GM21390 (cell line): ENCODE measurements at regions not wholly inside any gene's neighbourhood (a gene's known extent, or its start where the extent isn't known, plus 50 kb on each side); places are given as distances from the start of the nearest gene placed in this dataset.
"Not testable (repeated sequence)": the region's sequence is repeated elsewhere in the genome, so short reads cannot be mapped to it uniquely, and the experiment has no call there.

Source experiments
- ATAC-seq: cut with Tn5 transposase; IDR thresholded peaks from one replicate; pipeline ENCODE4 v1.9.1; 2021; ENCODE audit not compliant: unreplicated experiment

DNA sequence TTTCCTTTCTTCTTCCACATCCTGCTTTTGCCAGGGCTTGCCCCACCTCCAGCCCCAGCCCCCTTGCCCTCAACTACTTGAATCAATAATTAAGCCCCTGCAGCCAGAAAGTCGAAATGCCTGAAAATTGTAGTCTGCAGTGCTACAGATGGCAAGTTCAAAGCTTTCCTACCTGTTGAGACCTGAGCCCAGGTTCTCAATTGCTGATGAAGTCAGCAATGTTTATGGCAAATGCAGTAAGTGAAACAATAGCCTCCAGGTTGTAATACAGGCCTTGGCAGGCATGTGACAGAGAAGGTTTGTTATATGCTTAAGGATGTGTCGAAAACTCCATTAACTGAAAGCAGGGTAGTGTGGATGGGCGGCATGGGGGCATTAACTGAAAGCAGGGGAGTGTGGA, 181.1 kb upstream of the SESN3 start:
- ATAC-seq = no peak

- ATAC-seq = not testable (repeated sequence)
Observed at GRCh38 chr11:95410707-95411106, 179.7 kb upstream of the SESN3 start.

DNA sequence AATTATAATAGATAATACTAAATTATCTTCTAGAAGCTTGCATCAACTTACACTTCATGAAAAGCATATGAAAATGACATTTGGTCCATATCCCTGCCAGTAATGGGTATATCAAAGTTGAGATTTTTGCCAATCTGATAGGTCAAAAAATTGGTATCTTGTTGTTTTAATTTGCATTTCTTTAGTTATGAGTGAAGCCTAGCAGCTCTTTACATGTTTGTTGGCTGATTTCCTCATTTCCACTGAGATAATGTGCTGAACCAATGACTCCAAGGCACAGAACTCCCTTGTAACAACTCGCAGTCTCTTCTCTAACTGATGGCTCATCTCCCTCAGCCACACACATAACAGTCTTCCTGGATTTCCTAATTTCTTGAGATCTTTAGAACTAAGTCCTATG, 175.3 kb upstream of the SESN3 start:
- no peak for ATAC-seq

DNA sequence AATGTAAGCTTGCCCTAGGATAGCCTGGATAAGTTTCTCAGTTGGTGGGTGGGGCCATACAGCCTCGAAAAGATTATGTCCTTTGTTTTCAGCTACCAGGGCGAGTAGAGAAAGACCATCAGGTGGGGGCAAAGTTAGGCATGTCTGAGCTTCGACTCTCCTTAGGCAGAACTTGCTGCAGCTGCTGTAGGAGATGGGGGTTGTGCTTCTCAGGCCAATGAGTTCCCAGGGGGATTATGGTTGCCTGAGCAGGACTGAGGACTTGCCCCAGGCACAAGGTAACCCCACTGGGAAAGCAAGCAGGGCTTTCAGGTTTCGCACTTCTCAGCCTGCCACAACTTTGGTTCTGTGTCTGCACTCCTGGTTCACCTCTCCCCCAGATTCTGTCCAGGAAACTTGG, 173.4 kb upstream of the SESN3 start:
- ATAC-seq = no peak

GRCh38 chr11:95398437-95399112, 167.6 kb upstream of the SESN3 start:
- ATAC-seq = no peak

DNA sequence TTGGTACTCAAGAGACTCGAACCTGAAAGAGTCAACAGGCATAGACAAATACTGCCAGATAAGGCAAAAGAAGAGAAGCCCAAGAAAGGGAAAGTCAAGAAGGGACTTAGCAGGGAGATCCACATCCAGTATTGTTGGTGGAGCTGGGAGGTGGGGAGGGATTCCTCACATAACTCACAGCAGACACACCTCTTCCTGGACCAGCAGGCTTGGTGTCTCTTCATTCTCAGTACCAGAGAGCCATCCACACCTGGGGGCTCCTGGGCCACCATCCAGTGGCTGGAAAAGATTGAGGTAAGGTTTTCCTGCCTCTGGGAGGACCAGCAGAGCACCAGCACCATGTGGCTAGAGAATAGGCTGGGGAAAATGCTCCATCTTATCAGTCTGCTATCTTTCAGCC, 161.6 kb upstream of the SESN3 start:
- ATAC-seq = no peak

- ATAC-seq = no peak
Observed at GRCh38 chr11:95389427-95389826, 158.4 kb upstream of the SESN3 start.

DNA sequence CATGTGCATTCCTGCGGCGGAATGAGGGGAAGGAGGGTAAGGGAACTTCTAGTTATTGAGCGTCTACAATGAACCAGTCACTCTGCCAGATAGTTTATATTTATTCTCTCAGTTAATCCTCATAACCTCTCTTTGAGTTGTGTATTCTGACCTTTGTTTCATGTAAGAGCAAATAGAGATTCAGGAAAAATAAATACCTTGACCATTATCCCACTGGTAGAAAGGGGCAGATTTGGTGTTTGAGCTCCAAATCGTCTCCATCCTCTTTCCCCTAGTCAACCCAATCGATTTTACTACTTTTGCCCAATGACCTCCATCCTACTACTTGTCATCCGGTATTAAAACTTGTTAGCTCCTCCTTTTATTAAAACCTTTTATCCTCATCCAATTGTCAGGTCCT, 157.1 kb upstream of the SESN3 start:
- ATAC-seq = no peak

DNA sequence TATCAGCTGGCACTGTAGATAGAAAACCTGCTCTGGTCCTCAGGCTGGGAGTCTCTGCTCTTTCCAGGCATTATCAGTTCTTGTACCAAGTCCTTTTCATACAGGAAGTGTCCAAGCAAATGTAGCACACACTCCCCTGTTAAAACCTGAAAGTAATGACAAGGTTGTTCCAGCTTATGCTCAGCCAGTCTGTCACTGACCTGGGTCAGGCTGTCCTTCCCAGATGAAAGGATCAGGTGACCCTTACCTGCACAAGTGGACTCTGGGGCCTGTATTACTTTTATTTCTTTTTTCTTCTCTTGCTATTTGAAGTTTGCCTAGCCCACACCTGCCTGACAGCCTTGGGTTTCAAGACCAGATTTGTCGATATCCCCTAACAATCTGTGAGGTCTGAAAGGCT, 156.3 kb upstream of the SESN3 start:
- ATAC-seq = no peak

DNA sequence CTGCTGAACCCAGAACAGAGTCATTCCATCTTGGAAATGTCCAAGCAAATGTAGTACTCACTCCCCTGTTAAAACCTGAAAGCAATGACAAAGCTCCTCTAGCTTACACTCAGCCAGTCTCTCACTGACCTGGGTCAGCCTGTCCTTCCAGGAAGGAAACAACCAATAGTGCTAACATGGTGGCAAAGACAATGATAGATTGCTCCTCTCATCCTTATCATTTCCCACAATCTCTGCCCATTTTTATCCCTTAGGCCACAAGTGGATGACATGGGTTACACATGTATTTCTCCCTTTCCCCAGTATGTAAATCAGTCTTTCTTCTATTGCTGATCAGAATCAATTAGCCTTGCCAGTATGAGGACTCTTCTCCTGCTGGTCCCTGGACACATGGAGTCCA, 154.6 kb upstream of the SESN3 start:
- no peak for ATAC-seq

GRCh38 chr11:95379479-95379878, 148.5 kb upstream of the SESN3 start:
- ATAC-seq = no peak

DNA sequence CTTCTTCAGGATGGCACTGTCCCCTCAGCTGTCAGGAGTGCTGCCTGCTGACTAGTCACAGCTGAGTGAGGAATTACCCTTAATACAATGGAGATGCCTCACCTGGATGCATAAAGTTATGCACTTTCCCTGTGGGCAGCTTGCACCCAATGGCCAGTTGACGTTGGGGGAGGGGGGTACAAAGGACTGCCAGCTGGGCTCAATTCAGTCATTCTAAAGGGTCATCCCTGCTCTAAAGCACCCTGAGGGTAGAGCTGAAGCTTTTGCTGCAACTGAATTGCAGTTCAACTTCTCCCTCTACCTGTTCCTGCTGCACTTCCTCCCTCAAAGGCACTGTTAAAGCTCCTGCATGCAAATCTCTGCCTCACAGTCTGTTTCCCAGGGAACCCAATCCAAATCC, 147.8 kb upstream of the SESN3 start:
- ATAC-seq = no peak

GRCh38 chr11:95378111-95378510, 147.1 kb upstream of the SESN3 start:
- ATAC-seq = no peak

DNA sequence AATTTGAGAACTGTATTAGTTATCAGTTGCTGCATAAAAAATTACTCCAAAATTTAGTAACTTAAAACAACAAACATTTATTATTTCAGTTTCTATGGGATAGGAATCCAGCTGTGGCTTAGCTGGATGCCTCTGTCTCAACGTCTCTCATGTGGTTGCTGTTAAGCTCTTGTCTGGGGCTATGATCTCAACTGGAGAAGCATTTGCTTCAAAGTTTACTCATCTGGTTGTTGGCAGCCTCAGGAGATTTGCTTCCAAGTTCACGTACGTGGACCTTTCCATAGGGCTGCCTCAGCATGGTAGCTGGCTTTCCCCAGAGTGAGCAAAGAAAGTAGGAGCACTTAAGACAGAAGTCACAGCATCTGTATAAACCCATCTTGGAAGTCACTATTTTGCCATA, 144.9 kb upstream of the SESN3 start:
- no peak for ATAC-seq

GRCh38 chr11:95375451-95375850, 144.4 kb upstream of the SESN3 start:
- no peak for ATAC-seq

- no peak for ATAC-seq
Observed at GRCh38 chr11:95374105-95374504, 143.1 kb upstream of the SESN3 start.

- no peak for ATAC-seq
Observed at GRCh38 chr11:95373241-95373640, 142.2 kb upstream of the SESN3 start.

DNA sequence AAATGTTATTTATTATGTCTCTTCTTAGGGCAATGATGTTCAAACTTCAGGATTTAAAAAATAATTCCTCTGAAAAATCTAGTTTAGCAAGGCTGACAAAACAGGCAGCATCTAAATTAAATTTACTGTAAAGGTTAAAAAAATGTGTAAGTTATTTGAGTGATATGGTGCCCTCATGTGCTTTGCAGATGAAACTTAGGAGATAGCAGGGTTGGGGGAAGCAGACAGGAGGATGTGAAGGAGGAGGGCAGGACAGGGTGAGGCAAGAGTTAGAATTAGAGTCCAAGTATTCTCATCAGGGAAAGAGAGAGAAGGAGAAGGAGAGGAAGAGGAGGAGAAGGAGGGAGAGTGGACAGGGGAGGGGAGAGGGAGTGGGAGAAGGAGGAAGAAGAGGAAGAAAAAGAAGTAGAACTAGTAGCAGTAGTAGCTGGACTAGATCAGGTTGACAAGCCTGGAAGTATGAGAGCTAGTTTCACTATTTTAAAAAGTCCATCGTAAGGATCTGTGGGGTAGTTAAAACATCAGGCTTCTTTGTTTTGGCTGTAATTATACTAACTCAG, 141.2 kb upstream of the SESN3 start:
- ATAC-seq = no peak

DNA sequence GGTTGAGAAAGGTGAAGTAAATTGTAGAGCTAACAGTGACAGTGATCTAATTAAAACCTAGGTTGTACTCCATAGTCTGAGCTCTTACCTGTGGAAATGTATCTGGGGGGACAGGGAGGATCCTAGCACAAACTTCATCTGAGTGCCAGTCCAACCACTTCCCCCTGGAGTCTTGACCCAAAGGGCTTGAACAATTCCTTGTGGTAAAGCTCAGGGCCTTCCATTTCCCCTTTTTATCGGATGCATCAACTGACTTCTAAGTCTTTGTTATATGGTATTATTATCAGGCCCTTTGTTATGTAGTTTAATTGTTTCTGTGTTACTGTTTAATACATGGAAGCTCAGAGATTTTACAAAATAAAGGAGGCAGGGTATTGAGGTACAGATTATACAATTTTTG, 140.2 kb upstream of the SESN3 start:
- ATAC-seq = no peak

GRCh38 chr11:95367726-95368125, 136.7 kb upstream of the SESN3 start:
- no peak for ATAC-seq

DNA sequence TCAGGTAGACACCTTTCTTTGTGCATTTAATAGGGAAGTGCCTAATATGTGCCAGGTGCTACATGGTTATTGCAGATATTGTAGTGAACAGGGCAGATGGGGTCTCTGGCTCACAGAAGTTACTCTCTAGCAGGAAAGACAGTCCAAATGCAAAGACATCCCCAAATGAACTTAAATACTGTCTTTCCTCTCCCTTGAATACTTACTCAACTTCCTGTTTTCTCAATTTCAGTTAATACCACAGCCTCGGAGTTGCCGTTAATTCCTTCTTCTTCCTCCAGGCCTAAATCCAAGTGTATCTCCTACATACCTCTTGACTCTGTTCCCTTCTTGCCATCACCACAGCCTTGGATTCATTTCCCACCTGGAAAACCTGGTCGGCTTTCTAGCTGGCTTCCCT, 134.3 kb upstream of the SESN3 start:
- no peak for ATAC-seq

- ATAC-seq = no peak
Observed at GRCh38 chr11:95364324-95365295, 133.6 kb upstream of the SESN3 start.
